AG04450 (cell line): ENCODE measurements at regions not wholly inside any gene's neighbourhood (a gene's known extent, or its start where the extent isn't known, plus 50 kb on each side); places are given as distances from the start of the nearest gene placed in this dataset.

ENCODE experiments used
- CTCF ChIA-PET: fragments of 300-600, 350-600 bp; formaldehyde crosslinking; extraction: SDS; loops from one replicate; lab custom pipeline; 2022; ENCODE audit warnings: antibody characterized with exemption, inconsistent platforms; lab: Charles Lee
- POLR2A ChIA-PET: fragments of 350-600 bp; formaldehyde crosslinking; extraction: SDS; loops from one replicate; lab custom pipeline; 2021; ENCODE audit warnings: antibody characterized with exemption, inconsistent platforms; lab: Yijun Ruan, JAX
- DNase-seq: peaks from one replicate; pipeline ENCODE4 v3.0.0-alpha.2; 2011; ENCODE audit warnings: low read depth, low spot score
- H3K27ac ChIP-seq: one replicate; pipeline ENCODE4 v1.5.1; 2012; ENCODE audit warnings: low read depth, low read length, control low read depth
- H3K27me3 ChIP-seq: one replicate; pipeline ENCODE4 v1.6.0; 2012; ENCODE audit warnings: low read length; ENCODE audit not compliant: control insufficient read depth, insufficient read depth
- H3K4me3 ChIP-seq: 2 replicates; pipeline ENCODE4 v1.5.1; 2011; ENCODE audit warnings: mild to moderate bottlenecking, low read depth, low read length, control low read depth
- H3K9me3 ChIP-seq: 2 replicates; pipeline ENCODE4 v1.5.1; 2012; ENCODE audit warnings: low read length; ENCODE audit not compliant: control insufficient read depth, insufficient read depth
- CTCF ChIP-seq: IDR thresholded peaks from 2 replicates; pipeline ENCODE4 v1.5.1; 2011; ENCODE audit warnings: low read depth, low read length, control low read depth, inconsistent platforms

DNA sequence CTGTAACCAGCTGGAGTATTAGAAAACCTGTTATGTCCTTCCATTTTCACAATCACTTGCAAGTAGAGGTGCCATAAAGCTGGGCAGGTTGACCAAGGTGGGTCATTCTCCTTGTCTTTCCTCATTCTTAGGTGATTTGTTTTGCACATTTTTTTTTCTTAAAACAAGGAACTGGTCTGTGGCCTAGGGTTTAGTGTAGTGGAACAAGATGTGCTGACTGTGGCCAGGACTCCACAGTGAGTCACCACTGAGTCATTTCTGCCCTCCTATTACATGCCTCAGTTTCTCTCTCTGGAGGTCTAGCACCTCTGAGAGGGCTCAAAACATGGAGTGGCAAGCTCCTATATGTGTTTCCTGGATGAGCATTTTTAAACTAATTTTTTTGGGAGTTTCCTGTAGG, 355.9 kb downstream of the GPM6A start:
- H3K4me3 ChIP-seq, result no peak overlapping the region
- no peak for TF ChIP-seq CTCF
- no peaks in the 10 kb centered on the region for H3K27me3 ChIP-seq
- DNase-seq, result no peak
- ChIA-PET POLR2A (no interaction called here), CTCF (no interaction called here)
- peaks cover 10% of the 10 kb centered on the region; the same call in 1 of the 2 replicates for H3K9me3 ChIP-seq
- no peak overlapping the region for H3K27ac ChIP-seq

- POLR2A ChIA-PET, result no interaction called here
- DNase-seq, result no peak
- CTCF ChIA-PET, result no interaction called here
- Histone ChIP-seq H3K27me3 (no peaks in the 10 kb centered on the region), H3K27ac (no peak overlapping the region), H3K9me3 (peaks cover 10% of the 10 kb centered on the region; the same call in 1 of the 2 replicates), H3K4me3 (no peak overlapping the region)
- no peak for TF ChIP-seq CTCF
Measured at GRCh38 chr4:175457956-175458355, 354.1 kb downstream of the GPM6A start.

- no peak for TF ChIP-seq CTCF
- H3K27me3 ChIP-seq, result no peaks in the 10 kb centered on the region
- POLR2A ChIA-PET, result interaction anchor here (0.6 kb wide), 1 partner anchor 952 kb away, joined by 4 read pairs; no protein-coding TSS in a partner anchor
- peaks cover 8% of the 10 kb centered on the region; the same call in 1 of the 2 replicates for H3K9me3 ChIP-seq
- H3K27ac ChIP-seq, result no peak overlapping the region
- H3K4me3 ChIP-seq, result no peak overlapping the region
- DNase-seq, result no peak
- CTCF ChIA-PET, result no interaction called here
Measured at GRCh38 chr4:175459571-175459970, 352.5 kb downstream of the GPM6A start.

- Histone ChIP-seq H3K27ac (no peak overlapping the region), H3K27me3 (no peaks in the 10 kb centered on the region), H3K4me3 (no peak overlapping the region), H3K9me3 (peaks cover 3% of the 10 kb centered on the region; the same call in 1 of the 2 replicates)
- POLR2A ChIA-PET, result no interaction called here
- DNase-seq, result no peak
- TF ChIP-seq CTCF, result no peak
- CTCF ChIA-PET, result no interaction called here
Measured at GRCh38 chr4:175460414-175460813, 351.6 kb downstream of the GPM6A start.

- Histone ChIP-seq H3K9me3 (peaks cover 11% of the 10 kb centered on the region), H3K4me3 (no peak overlapping the region), H3K27ac (no peak overlapping the region), H3K27me3 (no peaks in the 10 kb centered on the region)
- ChIA-PET POLR2A (no interaction called here), CTCF (no interaction called here)
- DNase-seq, result no peak
- TF ChIP-seq CTCF, result no peak
Measured at GRCh38 chr4:175469514-175469913, 342.6 kb downstream of the GPM6A start.
